ENCODE measurements at regions not wholly inside any gene's neighbourhood (a gene's known extent, or its start where the extent isn't known, plus 50 kb on each side); places are given as distances from the start of the nearest gene placed in this dataset.

DNA sequence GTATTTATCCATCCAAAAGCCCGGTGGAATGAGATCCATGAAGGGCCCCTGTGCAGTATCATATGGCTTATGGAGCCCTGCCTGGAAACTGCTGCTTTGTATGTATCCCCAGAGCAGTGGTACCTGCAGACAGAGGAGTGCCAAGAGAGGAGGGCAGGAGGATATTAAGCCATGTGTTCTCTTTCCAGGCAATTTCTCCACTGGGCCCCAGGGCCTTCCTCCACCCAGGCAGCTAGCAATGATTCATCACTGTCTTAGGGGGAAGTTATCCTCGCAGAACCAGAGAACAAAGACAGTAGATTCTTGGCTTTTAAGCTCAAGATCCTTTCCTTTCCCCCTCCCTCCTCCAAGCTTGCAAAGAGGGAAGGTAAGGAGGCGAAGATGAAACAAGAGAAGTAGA lies 98.1 kb downstream of the LRRC30 start (continued):
- no peak for TF ChIP-seq CBFB (CRISPR knock-in tag; IDR thresholded peaks at IDR 0.05; ENCODE audit: low read depth)
- TF ChIP-seq FOXP4 (CRISPR knock-in tag; IDR thresholded peaks at IDR 0.05), result no peak
- TF ChIP-seq NFATC4 (CRISPR knock-in tag; IDR thresholded peaks at IDR 0.05), result no peak
- TF ChIP-seq E2F1 (CRISPR knock-in tag; IDR thresholded peaks at IDR 0.05), result no peak
- no peak for TF ChIP-seq ZNF263 (CRISPR knock-in tag; IDR thresholded peaks at IDR 0.05; ENCODE audit: low read depth)
- TF ChIP-seq KAT7 (CRISPR knock-in tag; IDR thresholded peaks at IDR 0.05; ENCODE audit: borderline replicate concordance), result no peak
- TF ChIP-seq NR3C1 (CRISPR knock-in tag; conservative IDR thresholded peaks at IDR 0.05; ENCODE audit: low read depth), result no peak
- TF ChIP-seq E2F4 (CRISPR knock-in tag; IDR thresholded peaks at IDR 0.05; ENCODE audit: borderline replicate concordance, low read depth), result no peak
- TF ChIP-seq, protein P1, sequence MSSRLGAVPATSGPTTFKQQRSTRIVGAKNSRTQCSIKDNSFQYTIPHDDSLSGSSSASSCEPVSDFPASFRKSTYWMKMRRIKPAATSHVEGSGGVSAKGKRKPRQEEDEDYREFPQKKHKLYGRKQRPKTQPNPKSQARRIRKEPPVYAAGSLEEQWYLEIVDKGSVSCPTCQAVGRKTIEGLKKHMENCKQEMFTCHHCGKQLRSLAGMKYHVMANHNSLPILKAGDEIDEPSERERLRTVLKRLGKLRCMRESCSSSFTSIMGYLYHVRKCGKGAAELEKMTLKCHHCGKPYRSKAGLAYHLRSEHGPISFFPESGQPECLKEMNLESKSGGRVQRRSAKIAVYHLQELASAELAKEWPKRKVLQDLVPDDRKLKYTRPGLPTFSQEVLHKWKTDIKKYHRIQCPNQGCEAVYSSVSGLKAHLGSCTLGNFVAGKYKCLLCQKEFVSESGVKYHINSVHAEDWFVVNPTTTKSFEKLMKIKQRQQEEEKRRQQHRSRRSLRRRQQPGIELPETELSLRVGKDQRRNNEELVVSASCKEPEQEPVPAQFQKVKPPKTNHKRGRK (CRISPR knock-in tag; IDR thresholded peaks at IDR 0.05; ENCODE audit: borderline replicate concordance), result no peak
- no peak for TF ChIP-seq MLX (CRISPR knock-in tag; IDR thresholded peaks at IDR 0.05)
- TF ChIP-seq CTCF (IDR thresholded peaks at IDR 0.05), result no peak
- TF ChIP-seq RORB (CRISPR knock-in tag; IDR thresholded peaks at IDR 0.05), result no peak

DNA sequence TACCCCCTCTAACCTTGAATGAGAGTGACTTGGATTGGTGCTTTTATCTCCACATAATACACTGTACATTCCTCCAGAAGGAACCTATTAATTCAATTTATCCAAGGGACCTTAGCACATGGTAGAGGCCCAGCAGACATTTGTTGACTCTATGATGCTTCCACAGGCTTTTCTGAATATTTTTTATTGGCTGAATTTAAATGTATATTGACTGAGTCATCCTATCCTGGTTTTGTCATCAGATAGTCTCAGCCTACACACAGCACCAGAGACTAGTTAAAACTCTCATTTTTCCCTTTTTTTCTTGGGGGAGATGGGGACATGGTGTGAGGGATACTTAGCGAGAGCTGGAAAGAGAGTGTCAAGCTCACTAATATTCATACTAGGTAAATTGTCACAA lies 101.6 kb downstream of the LRRC30 start:
- ChIA-PET CTCF (no interaction called here), POLR2A (no interaction called here)
- Mint-ChIP-seq H3K4me1 (no peaks in the 10 kb centered on the region), H3K27ac (no peak overlapping the region), H3K27me3 (ENCODE audit: low read depth) (no peaks in the 10 kb centered on the region), H3K9me3 (no peaks in the 10 kb centered on the region), H3K36me3 (no peaks in the 10 kb centered on the region), H3K4me3 (no peak overlapping the region)
- TF ChIP-seq, protein P2, sequence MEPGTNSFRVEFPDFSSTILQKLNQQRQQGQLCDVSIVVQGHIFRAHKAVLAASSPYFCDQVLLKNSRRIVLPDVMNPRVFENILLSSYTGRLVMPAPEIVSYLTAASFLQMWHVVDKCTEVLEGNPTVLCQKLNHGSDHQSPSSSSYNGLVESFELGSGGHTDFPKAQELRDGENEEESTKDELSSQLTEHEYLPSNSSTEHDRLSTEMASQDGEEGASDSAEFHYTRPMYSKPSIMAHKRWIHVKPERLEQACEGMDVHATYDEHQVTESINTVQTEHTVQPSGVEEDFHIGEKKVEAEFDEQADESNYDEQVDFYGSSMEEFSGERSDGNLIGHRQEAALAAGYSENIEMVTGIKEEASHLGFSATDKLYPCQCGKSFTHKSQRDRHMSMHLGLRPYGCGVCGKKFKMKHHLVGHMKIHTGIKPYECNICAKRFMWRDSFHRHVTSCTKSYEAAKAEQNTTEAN (CRISPR knock-in tag; IDR thresholded peaks at IDR 0.05), result no peak
- TF ChIP-seq ATF3 (CRISPR knock-in tag; conservative IDR thresholded peaks at IDR 0.05), result no peak
- no peak for TF ChIP-seq FOXP4 (CRISPR knock-in tag; IDR thresholded peaks at IDR 0.05)
- TF ChIP-seq, protein P3, sequence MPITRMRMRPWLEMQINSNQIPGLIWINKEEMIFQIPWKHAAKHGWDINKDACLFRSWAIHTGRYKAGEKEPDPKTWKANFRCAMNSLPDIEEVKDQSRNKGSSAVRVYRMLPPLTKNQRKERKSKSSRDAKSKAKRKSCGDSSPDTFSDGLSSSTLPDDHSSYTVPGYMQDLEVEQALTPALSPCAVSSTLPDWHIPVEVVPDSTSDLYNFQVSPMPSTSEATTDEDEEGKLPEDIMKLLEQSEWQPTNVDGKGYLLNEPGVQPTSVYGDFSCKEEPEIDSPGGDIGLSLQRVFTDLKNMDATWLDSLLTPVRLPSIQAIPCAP (CRISPR knock-in tag; IDR thresholded peaks at IDR 0.05), result no peak
- no peak for TF ChIP-seq RORB (CRISPR knock-in tag; IDR thresholded peaks at IDR 0.05)
- TF ChIP-seq SP1 (CRISPR knock-in tag; conservative IDR thresholded peaks at IDR 0.05), result no peak
- TF ChIP-seq, protein P4, sequence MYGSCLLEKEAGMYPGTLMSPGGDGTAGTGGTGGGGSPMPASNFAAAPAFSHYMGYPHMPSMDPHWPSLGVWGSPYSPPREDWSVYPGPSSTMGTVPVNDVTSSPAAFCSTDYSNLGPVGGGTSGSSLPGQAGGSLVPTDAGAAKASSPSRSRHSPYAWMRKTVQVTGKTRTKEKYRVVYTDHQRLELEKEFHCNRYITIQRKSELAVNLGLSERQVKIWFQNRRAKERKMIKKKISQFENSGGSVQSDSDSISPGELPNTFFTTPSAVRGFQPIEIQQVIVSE (CRISPR knock-in tag; IDR thresholded peaks at IDR 0.05; ENCODE audit: borderline replicate concordance), result no peak
- no peak for TF ChIP-seq SMAD4 (CRISPR knock-in tag; IDR thresholded peaks at IDR 0.05)
- TF ChIP-seq TEAD4 (CRISPR knock-in tag; IDR thresholded peaks at IDR 0.05), result no peak
- no peak for ATAC-seq
- no peak for DNase-seq (ENCODE audit: low spot score)
